Muscle layer of colon (tissue), 2 donors: ENCODE measurements at regions not wholly inside any gene's neighbourhood (a gene's known extent, or its start where the extent isn't known, plus 50 kb on each side); places are given as distances from the start of the nearest gene placed in this dataset.

Experiments
- H3K27ac ChIP-seq: one replicate; pipeline ENCODE4 v1.7.0; 2013; ENCODE audit warnings: low read depth, mild to moderate bottlenecking, low read length, moderate library complexity
- H3K27me3 ChIP-seq, 2 donors: one replicate each; pipeline ENCODE4 v1.7.0; 2013; ENCODE audit warnings: low read length in 2 of 2, mild to moderate bottlenecking in 2 of 2; ENCODE audit not compliant: insufficient read depth in 2 of 2, control insufficient read depth in 1 of 2
- H3K36me3 ChIP-seq: one replicate; pipeline ENCODE4 v1.7.0; 2013; ENCODE audit warnings: mild to moderate bottlenecking, low read length; ENCODE audit not compliant: insufficient read depth
- H3K4me1 ChIP-seq: one replicate; pipeline ENCODE4 v1.7.0; 2013; ENCODE audit warnings: mild to moderate bottlenecking, low read length; ENCODE audit not compliant: insufficient read depth
- H3K4me3 ChIP-seq, 2 donors: one replicate each; pipeline ENCODE4 v1.7.0; 2013; ENCODE audit warnings: low read length in 2 of 2, low read depth in 1 of 2, mild to moderate bottlenecking in 1 of 2, moderate library complexity in 1 of 2
- H3K9ac ChIP-seq: one replicate; pipeline ENCODE4 v1.7.0; 2013; ENCODE audit warnings: low read length
- H3K9me3 ChIP-seq: one replicate; pipeline ENCODE4 v1.7.0; 2013; ENCODE audit warnings: mild to moderate bottlenecking, low read length
- donor health status: abdominal sarcoma.
- donor health status: Adenocarcinoma of cecum.

- Histone ChIP-seq H3K9ac (no peak overlapping the region), H3K4me1 (no peaks in the 10 kb centered on the region), H3K4me3 (no peak overlapping the region), H3K9me3 (no peaks in the 10 kb centered on the region), H3K27ac (no peak overlapping the region), H3K27me3 (no peaks in the 10 kb centered on the region), H3K36me3 (no peaks in the 10 kb centered on the region)
Observed at GRCh38 chr22:44396727-44397722, 84.3 kb upstream of the SHISAL1 start.

- Histone ChIP-seq H3K9me3 (no peaks in the 10 kb centered on the region), H3K27me3 (no peaks in the 10 kb centered on the region), H3K4me3 (no peak overlapping the region), H3K27ac (no peak overlapping the region), H3K4me1 (no peaks in the 10 kb centered on the region), H3K9ac (no peak overlapping the region), H3K36me3 (no peaks in the 10 kb centered on the region)
Observed at GRCh38 chr22:44396021-44396726, 83.4 kb upstream of the SHISAL1 start.

- Histone ChIP-seq H3K36me3 (no peaks in the 10 kb centered on the region), H3K27me3 (no peaks in the 10 kb centered on the region), H3K27ac (no peak overlapping the region), H3K9me3 (no peaks in the 10 kb centered on the region), H3K4me3 (no peak overlapping the region), H3K9ac (no peak overlapping the region), H3K4me1 (no peaks in the 10 kb centered on the region)
Observed at GRCh38 chr22:44395118-44396005, 82.6 kb upstream of the SHISAL1 start.

- no peak overlapping the region for H3K4me3 ChIP-seq
- no peaks in the 10 kb centered on the region for H3K36me3 ChIP-seq
- H3K27me3 ChIP-seq = no peaks in the 10 kb centered on the region
- H3K4me1 ChIP-seq = no peaks in the 10 kb centered on the region
- H3K9ac ChIP-seq = no peak overlapping the region
- no peaks in the 10 kb centered on the region for H3K9me3 ChIP-seq
- H3K27ac ChIP-seq = no peak overlapping the region
Observed at GRCh38 chr22:44394246-44395117, 81.7 kb upstream of the SHISAL1 start.

DNA sequence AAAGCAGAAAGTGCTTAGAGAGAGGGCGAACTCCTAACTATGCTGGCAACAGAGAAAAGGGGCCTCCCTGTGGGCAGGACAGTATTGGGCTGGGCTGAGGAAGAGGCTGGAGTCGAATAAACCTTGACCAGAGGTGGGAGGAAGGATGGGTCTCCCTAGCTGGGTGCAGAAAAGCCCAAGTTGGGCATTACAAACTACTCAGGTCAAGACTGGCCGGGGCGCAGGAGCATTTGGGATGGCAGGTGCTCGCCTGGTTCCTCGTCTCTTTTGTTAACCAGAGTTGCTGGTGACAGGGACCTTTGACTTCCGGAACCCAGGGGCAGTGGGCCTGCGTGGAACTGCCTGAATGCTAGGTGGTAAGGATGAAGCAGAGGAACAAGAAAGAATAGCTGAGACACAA lies 80.3 kb upstream of the SHISAL1 start:
- Histone ChIP-seq H3K9me3 (no peaks in the 10 kb centered on the region), H3K27ac (no peak overlapping the region), H3K4me1 (no peaks in the 10 kb centered on the region), H3K9ac (no peak overlapping the region), H3K27me3 (no peaks in the 10 kb centered on the region), H3K4me3 (no peak overlapping the region), H3K36me3 (no peaks in the 10 kb centered on the region)

DNA sequence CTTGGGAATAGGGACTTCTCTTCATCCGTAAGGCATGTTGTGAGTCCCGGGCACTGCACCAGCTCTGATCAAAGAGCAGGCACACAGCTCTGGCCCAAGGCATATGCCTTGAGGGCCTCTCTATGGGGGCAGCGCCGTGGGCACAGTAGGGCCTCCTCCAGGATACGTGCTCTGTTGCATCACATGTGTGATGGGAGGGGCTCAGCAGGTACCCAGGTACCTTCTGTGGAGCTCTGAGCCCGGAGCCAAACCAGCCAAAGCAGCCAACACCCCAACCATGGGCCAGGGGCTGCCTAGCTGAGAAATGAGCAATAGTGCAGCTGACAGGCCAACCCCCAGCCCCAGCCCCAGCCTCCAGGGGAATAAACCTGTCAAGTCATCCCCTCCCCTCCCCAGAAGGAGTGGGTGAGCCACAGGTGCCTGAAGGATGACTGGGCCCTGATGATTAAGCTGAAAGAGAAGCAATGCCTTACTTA lies 79.7 kb upstream of the SHISAL1 start:
- no peaks in the 10 kb centered on the region for H3K9me3 ChIP-seq
- H3K36me3 ChIP-seq = no peaks in the 10 kb centered on the region
- no peaks in the 10 kb centered on the region for H3K4me1 ChIP-seq
- H3K27ac ChIP-seq = no peak overlapping the region
- no peak overlapping the region for H3K9ac ChIP-seq
- H3K27me3 ChIP-seq = no peaks in the 10 kb centered on the region
- no peak overlapping the region for H3K4me3 ChIP-seq

DNA sequence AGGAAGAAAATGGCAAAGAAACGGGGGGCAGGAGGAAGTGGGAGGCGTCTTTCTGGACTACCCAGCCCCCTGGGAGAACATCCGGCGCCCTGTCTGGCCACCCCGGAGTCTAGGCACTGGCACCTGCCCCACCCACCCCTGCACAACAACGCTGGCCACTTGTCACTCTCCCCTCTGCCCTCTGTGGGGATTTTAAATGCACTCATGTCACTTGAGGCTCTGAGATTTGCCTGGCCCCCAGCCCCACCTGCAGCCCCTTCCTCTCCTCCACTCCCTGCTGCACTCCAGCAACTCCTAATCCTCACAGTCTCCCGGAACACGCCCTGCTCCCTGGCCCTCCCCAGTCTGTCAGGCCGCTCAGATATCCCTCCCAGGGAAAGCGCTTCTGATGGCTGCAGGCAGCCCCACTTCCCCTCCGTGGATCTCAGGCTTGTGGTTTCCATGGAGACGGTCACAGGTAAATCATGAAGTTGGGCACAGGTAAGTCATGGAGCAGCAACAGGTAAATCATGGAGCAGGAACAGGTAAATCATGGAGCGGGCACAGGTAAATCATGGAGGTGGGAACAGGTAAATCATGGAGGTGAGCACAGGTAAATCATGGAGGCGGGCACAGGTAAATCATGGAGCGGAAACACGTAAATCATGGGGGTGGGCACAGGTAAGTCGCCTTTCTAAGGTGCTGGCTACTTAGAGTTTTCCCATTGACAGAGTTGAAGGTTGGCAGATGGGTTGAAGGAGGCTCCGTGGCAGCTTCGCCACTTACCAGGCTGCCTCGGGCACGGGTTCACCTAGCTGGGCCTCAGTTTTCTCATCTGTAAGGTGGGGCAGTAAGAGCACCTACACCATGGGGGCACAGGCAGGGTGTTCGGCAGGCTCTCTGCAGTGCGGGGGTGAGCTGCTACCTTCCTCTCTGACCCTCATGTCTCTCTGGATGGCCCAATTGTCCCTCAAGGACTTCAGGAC lies 79.0 kb upstream of the SHISAL1 start:
- no peaks in the 10 kb centered on the region for H3K27me3 ChIP-seq
- no peak overlapping the region for H3K27ac ChIP-seq
- no peak overlapping the region for H3K4me3 ChIP-seq
- no peaks in the 10 kb centered on the region for H3K36me3 ChIP-seq
- H3K9ac ChIP-seq = no peak overlapping the region
- no peaks in the 10 kb centered on the region for H3K4me1 ChIP-seq
- no peaks in the 10 kb centered on the region for H3K9me3 ChIP-seq

DNA sequence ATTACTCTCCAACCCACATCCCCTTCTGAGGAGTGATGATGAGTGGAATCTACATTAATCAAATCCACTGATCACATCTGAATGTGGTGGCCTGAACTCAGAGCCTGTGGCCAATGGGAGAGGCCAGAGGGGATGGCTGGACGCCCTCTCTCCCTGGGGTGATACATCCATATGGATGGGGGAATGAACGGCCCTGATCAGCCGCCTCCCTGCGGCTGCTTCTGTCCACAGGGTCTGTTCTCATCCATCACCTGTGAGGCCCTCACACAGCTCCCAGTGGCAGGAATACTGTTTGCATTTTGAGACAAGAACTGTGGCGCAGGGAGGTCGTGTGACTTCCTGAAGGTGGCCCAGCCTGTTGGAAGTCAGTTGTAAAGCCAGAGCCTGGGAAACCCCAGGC lies 78.3 kb upstream of the SHISAL1 start:
- no peaks in the 10 kb centered on the region for H3K27me3 ChIP-seq
- no peak overlapping the region for H3K27ac ChIP-seq
- H3K9ac ChIP-seq = no peak overlapping the region
- H3K4me1 ChIP-seq = no peaks in the 10 kb centered on the region
- no peaks in the 10 kb centered on the region for H3K36me3 ChIP-seq
- H3K9me3 ChIP-seq = no peaks in the 10 kb centered on the region
- no peak overlapping the region for H3K4me3 ChIP-seq

GRCh38 chr22:44390613-44390970 lies 77.8 kb upstream of the SHISAL1 start:
- Histone ChIP-seq H3K36me3 (no peaks in the 10 kb centered on the region), H3K9me3 (no peaks in the 10 kb centered on the region), H3K27ac (no peak overlapping the region), H3K4me1 (no peaks in the 10 kb centered on the region), H3K4me3 (no peak overlapping the region), H3K9ac (no peak overlapping the region), H3K27me3 (no peaks in the 10 kb centered on the region)
